GM12878 (cell line): ENCODE measurements at regions not wholly inside any gene's neighbourhood (a gene's known extent, or its start where the extent isn't known, plus 50 kb on each side); places are given as distances from the start of the nearest gene placed in this dataset.

Experiments
- BACH1 ChIP-seq: fragments of 450-650 bp; IDR thresholded peaks from 2 replicates; pipeline ENCODE4 v1.6.1; 2017; ENCODE audit warnings: mild to moderate bottlenecking, borderline replicate concordance
- BCL11A ChIP-seq: IDR thresholded peaks from 2 replicates; pipeline ENCODE4 v1.6.1; 2011; ENCODE audit warnings: low read depth, low read length
- MAX ChIP-seq: IDR thresholded peaks from 2 replicates; pipeline ENCODE4 v1.6.1; 2012; ENCODE audit warnings: low read depth, low read length, improper control_type of control experiment
- POLR2A ChIP-seq: IDR thresholded peaks from 2 replicates; pipeline ENCODE4 v1.6.1; 2011; ENCODE audit warnings: low read depth, mild to moderate bottlenecking, low read length
- POLR2AphosphoS2 ChIP-seq: IDR thresholded peaks from 2 replicates; pipeline ENCODE4 v1.6.1; 2011; ENCODE audit warnings: low read depth, mild to moderate bottlenecking, low read length, improper control_type of control experiment, moderate library complexity
- POLR2AphosphoS5 ChIP-seq: IDR thresholded peaks from 2 replicates; pipeline ENCODE4 v1.6.1; 2011; ENCODE audit warnings: mild to moderate bottlenecking, low read length, inconsistent platforms
- ZNF217 ChIP-seq: fragments of 450-650 bp; IDR thresholded peaks from 2 replicates; pipeline ENCODE4 v1.6.1; 2017; ENCODE audit warnings: antibody characterized with exemption, mild to moderate bottlenecking
- TF ChIP-seq, protein P1 (sequence below), 3 experiments: IDR thresholded peaks in 2 of 3; conservative IDR thresholded peaks in 1 of 3; 2 replicates each; pipeline ENCODE4 v1.5.1; 2011; ENCODE audit warnings: low read depth in 3 of 3, low read length in 3 of 3, mild to moderate bottlenecking in 3 of 3, control low read depth in 2 of 3, moderate library complexity in 2 of 3, inconsistent platforms in 1 of 3, mixed read lengths in 1 of 3; ENCODE audit not compliant: control insufficient read depth in 2 of 3, insufficient read depth in 1 of 3; ENCODE audit errors: extremely low read depth in 1 of 3
- TF ChIP-seq, protein P2 (sequence below): IDR thresholded peaks from 2 replicates; pipeline ENCODE4 v1.6.1; 2011; ENCODE audit warnings: mild to moderate bottlenecking, low read depth, low read length, moderate library complexity; ENCODE audit not compliant: insufficient replicate concordance

DNA sequence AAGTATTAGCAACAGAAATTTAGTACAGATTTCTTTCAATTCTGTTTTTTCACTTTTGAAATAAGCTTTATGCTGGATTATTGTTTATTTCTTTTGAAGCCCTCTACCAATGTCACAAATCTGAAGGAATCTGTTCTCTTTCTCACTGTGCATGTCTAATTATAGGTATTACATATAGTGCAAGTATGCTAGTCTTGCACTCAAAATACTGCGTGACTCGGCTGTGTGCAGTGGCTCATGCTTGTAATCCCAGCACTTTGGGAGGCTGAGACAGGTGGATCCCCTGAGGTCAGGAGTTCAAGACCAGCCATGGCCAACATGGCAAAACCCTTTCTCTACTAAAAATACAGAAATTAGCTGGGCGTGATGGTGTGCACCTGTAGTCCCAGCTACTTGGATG is 95.8 kb upstream of the PLAAT1 start:
- TF ChIP-seq POLR2A (no peak), POLR2AphosphoS2 (no peak), POLR2AphosphoS5 (no peak), ZNF217 (no peak), BCL11A (no peak), BACH1 (no peak), MAX (no peak)
- TF ChIP-seq, protein P1, sequence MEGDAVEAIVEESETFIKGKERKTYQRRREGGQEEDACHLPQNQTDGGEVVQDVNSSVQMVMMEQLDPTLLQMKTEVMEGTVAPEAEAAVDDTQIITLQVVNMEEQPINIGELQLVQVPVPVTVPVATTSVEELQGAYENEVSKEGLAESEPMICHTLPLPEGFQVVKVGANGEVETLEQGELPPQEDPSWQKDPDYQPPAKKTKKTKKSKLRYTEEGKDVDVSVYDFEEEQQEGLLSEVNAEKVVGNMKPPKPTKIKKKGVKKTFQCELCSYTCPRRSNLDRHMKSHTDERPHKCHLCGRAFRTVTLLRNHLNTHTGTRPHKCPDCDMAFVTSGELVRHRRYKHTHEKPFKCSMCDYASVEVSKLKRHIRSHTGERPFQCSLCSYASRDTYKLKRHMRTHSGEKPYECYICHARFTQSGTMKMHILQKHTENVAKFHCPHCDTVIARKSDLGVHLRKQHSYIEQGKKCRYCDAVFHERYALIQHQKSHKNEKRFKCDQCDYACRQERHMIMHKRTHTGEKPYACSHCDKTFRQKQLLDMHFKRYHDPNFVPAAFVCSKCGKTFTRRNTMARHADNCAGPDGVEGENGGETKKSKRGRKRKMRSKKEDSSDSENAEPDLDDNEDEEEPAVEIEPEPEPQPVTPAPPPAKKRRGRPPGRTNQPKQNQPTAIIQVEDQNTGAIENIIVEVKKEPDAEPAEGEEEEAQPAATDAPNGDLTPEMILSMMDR (IDR thresholded peaks at IDR 0.05 in 2 of 3, conservative IDR thresholded peaks at IDR 0.05 in 1 of 3; ENCODE audit: control insufficient read depth in 2 of 3, extremely low read depth in 1 of 3, insufficient read depth in 1 of 3, low read depth in 3 of 3, low read length in 3 of 3) = no peak
- TF ChIP-seq, protein P2, sequence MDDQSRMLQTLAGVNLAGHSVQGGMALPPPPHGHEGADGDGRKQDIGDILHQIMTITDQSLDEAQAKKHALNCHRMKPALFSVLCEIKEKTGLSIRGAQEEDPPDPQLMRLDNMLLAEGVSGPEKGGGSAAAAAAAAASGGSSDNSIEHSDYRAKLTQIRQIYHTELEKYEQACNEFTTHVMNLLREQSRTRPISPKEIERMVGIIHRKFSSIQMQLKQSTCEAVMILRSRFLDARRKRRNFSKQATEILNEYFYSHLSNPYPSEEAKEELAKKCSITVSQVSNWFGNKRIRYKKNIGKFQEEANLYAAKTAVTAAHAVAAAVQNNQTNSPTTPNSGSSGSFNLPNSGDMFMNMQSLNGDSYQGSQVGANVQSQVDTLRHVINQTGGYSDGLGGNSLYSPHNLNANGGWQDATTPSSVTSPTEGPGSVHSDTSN = no peak
